ENCODE measurements at regions not wholly inside any gene's neighbourhood (a gene's known extent, or its start where the extent isn't known, plus 50 kb on each side); places are given as distances from the start of the nearest gene placed in this dataset.
"Not testable (repeated sequence)": the region's sequence is repeated elsewhere in the genome, so short reads cannot be mapped to it uniquely, and the experiment has no call there.

DNA sequence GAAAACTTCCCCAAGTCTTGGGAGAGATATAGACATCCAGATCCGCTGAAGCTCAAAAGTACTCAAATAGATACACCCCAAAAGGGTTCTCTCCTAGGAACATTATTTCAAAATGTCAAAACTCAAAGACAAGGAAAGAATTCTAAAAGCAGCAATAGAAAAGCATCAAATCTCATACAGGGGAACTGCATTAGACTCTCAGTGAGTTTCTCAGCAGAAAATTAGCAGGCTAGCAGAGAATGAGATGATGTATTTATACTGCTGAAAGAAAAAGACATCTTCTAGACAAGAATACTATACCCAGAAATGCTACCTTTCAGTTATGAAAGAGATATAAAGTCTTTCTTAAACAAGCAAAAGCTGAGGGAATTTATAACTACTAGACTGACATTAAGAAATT lies 75.5 kb upstream of the RIMS1 start:
- TF ChIP-seq ZNF274 (IDR thresholded peaks at IDR 0.05; ENCODE audit: low read depth, low read length): no peak
- H3K4me3 ChIP-seq (ENCODE audit: low read length): no peak overlapping the region

DNA sequence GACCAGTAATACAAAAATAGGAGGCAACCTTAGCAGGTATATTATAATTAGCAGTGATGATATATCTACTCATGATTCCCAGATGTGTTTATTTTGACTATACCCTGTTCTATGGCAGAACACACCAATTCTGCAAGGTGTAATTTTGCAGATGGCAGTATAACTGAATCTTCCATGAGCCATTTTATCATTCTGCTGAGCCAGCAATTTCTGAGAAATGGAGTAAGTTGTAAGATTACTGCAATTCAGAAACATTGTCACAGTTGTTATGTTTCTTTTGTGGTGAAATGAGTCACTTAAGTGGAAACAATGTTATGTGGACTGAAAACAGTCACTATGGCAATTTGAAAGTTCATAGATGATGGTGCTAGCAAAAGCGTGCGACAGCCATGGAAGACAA lies 63.7 kb upstream of the RIMS1 start:
- H3K4me3 ChIP-seq (ENCODE audit: low read length): no peak overlapping the region
- no peak for TF ChIP-seq ZNF274 (IDR thresholded peaks at IDR 0.05; ENCODE audit: low read depth, low read length)

DNA sequence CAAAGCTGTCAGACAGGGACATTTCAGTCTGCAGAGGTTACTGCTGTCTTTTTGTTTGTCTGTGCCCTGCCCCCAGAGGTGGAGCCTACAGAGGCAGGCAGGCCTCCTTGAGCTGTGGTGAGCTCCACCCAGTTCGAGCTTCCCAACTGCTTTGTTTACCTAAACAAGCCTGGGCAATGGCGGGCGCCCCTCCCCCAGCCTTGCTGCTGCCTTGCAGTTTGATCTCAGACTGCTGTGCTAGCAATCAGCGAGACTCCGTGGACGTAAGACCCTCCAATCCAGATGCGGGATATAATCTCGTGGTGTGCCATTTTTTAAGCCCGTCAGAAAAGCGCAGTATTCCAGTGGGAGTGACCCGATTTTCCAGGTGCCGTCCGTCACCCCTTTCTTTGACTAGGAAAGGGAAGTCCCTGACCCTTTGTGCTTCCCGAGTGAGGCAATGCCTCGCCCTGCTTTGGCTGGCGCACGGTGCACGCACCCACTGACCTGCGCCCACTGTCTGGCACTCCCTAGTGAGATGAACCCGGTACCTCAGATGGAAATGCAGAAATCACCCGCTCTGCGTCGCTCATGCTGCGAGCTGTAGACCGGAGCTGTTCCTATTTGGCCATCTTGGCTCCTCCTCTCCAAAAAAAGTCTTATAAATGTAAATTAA lies 54.1 kb upstream of the RIMS1 start:
- H3K4me3 ChIP-seq (ENCODE audit: low read length): not testable (repeated sequence)
